ENCODE measurements at regions not wholly inside any gene's neighbourhood (a gene's known extent, or its start where the extent isn't known, plus 50 kb on each side); places are given as distances from the start of the nearest gene placed in this dataset.

GRCh38 chr18:70457788-70458187 lies 168.9 kb downstream of the SOCS6 start:
- no peak for DNase-seq (ENCODE audit: low read depth)

GRCh38 chr18:70457223-70457622 lies 168.4 kb downstream of the SOCS6 start:
- no peak for DNase-seq (ENCODE audit: low read depth)

- no peak for DNase-seq (ENCODE audit: low read depth)
Measured at GRCh38 chr18:70456376-70456775, 167.5 kb downstream of the SOCS6 start.

GRCh38 chr18:70455731-70456130 lies 166.9 kb downstream of the SOCS6 start:
- no peak for DNase-seq (ENCODE audit: low read depth)

- peak; percentile 81 for DNase-seq (ENCODE audit: low read depth)
Measured at GRCh38 chr18:70454704-70455322, 166.0 kb downstream of the SOCS6 start.

GRCh38 chr18:70453058-70453775 lies 164.4 kb downstream of the SOCS6 start:
- no peak for DNase-seq (ENCODE audit: low read depth)

- no peak for DNase-seq (ENCODE audit: low read depth)
Measured at GRCh38 chr18:70452501-70452900, 163.7 kb downstream of the SOCS6 start.

- DNase-seq (ENCODE audit: low read depth): peak; percentile 49
Measured at GRCh38 chr18:70450426-70451253, 161.8 kb downstream of the SOCS6 start.

- no peak for DNase-seq (ENCODE audit: low read depth)
Measured at GRCh38 chr18:70448588-70448987, 159.7 kb downstream of the SOCS6 start.

- no peak for DNase-seq (ENCODE audit: low read depth)
Measured at GRCh38 chr18:70446063-70446462, 157.2 kb downstream of the SOCS6 start.

GRCh38 chr18:70442933-70443332 lies 154.1 kb downstream of the SOCS6 start:
- DNase-seq (ENCODE audit: low read depth): peak; percentile 24

- DNase-seq (ENCODE audit: low read depth): no peak
Measured at GRCh38 chr18:70432804-70433400, 144.1 kb downstream of the SOCS6 start.

- DNase-seq (ENCODE audit: low read depth): peak; percentile 34
Measured at GRCh38 chr18:70431203-70431624, 142.4 kb downstream of the SOCS6 start.

GRCh38 chr18:70430501-70431173 lies 141.8 kb downstream of the SOCS6 start:
- no peak for DNase-seq (ENCODE audit: low read depth)

GRCh38 chr18:70429847-70430500 lies 141.1 kb downstream of the SOCS6 start:
- DNase-seq (ENCODE audit: low read depth): no peak

GRCh38 chr18:70428439-70428838 lies 139.6 kb downstream of the SOCS6 start:
- no peak for DNase-seq (ENCODE audit: low read depth)

- DNase-seq (ENCODE audit: low read depth): no peak
Measured at GRCh38 chr18:70426818-70427217, 138.0 kb downstream of the SOCS6 start.

GRCh38 chr18:70425236-70425635 lies 136.4 kb downstream of the SOCS6 start:
- no peak for DNase-seq (ENCODE audit: low read depth)

GRCh38 chr18:70423988-70424387 lies 135.1 kb downstream of the SOCS6 start:
- no peak for DNase-seq (ENCODE audit: low read depth)

- DNase-seq (ENCODE audit: low read depth): no peak
Measured at GRCh38 chr18:70423120-70423519, 134.3 kb downstream of the SOCS6 start.

GRCh38 chr18:70422391-70422965 lies 133.6 kb downstream of the SOCS6 start:
- DNase-seq (ENCODE audit: low read depth): peak; percentile 58

Measured in ELR (cell line).